GM21619 (cell line): ENCODE measurements at regions not wholly inside any gene's neighbourhood (a gene's known extent, or its start where the extent isn't known, plus 50 kb on each side); places are given as distances from the start of the nearest gene placed in this dataset.
"Not testable (repeated sequence)": the region's sequence is repeated elsewhere in the genome, so short reads cannot be mapped to it uniquely, and the experiment has no call there.

Experiments
- ATAC-seq: cut with Tn5 transposase; IDR thresholded peaks from one replicate; pipeline ENCODE4 v1.9.1; 2021; ENCODE audit not compliant: unreplicated experiment

DNA sequence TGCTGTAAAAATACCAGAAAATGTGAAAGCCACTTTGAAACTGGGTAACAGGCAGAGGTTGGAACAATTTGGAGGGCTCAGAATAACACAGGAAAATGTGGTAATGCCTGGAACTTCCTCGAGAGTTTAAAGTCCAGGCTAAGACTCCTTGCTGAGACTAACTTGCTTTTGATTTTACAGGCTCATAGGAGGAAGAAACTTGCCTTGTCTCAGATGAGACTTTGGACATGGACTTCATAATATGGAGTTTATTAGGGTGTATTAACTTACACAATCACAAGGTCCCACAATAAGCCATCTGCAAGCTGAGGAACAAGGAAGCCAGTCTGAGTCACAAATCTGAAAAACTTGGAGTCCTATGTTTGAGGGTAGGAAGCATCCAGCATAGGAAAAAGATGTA, 293.4 kb upstream of the TMEFF2 start:
- ATAC-seq, result not testable (repeated sequence)

DNA sequence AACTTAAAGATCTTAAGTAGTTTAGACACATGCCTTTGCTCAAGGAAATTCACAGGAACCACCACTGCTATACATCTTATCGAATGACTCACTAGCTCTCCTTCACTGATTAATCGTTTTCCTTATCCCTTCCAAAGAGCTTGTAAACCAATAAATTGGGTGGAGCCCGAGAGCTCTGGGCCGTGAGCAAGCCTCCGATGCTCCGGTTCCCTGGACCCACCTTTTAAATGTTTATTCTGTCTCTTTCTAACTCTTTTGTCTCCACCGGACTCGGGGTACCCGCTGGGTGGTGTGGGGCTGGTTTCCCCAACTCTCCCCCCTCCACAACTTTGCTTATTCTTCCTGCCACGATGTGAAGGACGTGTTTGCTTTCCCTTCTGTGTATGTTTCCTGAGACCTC, 292.9 kb upstream of the TMEFF2 start:
- ATAC-seq, result no peak

DNA sequence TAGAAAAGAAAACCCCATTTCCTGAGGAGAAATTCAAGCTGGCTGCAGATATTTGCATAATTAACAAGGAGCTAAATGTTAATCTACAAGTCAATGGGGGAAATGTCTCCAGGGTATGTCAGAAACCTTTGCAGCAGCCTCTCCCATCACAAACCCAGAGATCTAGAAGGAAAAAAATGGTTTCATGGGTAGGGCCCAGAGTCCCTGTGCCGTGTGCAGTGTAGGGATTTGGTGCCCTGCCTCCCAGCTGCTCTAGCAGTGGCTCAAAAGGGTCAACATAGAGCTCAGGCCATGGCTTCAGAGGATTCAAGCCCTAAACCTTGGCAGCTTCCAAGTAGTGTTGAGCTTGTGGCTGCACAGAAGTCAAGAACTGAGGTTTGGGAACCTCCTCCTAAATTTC, 290.2 kb upstream of the TMEFF2 start:
- no peak for ATAC-seq

DNA sequence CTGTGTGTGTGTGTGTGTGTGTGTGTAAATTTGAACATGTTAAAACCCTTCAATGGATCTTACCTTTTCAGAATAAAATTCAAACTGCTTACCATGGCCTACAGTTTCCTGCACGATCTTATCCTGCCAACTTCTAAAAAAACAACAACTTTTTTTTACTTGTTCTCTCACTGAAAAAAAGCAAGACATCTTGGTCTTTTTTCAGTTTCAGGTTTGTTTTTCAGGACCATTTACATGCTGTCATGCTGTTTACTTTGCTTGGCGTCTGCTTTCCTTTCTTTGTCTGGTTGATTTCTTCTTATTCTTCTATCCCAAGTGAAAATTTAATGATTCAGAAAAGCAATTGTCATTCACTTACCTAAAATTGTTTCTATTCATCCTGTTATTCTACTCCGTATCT, 286.3 kb upstream of the TMEFF2 start:
- ATAC-seq, result no peak

DNA sequence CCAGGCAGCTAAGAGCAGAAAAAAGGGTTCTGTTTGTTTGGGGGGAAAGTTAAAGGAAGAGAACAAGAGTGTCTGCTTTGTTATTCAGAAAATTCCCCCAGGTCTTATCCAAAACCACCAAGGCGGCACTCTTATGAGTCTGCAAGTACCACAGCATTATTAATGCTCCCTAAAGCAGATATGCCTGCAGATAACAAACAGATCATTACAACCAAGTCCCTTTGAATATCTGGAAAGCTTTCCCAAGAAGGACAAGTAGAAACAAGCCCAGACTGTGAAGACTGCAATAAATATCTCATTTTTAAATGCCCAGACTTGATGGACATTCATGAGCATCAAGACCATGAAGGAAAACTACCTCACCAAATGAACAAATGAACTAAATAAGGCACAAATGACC, 278.6 kb upstream of the TMEFF2 start:
- ATAC-seq, result no peak

DNA sequence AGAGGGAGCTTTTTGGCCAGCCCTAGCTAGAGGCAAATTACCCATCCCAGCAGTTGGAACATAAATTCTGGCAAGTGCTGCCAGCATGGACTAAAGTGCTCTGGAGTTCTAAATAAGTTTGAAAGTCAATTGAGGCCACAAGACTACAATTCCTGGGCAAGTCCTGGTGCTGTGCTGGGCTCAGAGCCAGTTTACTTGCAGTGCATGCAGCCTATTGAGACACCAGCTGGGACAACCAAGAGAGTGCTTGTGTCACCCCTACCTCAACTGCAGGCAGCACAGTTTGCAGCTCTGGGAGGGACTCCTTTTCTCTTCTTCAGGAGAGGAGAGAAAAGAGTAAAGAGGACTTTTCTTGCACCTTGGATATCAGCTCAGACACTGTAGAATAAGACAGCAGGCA, 277.2 kb upstream of the TMEFF2 start:
- no peak for ATAC-seq

DNA sequence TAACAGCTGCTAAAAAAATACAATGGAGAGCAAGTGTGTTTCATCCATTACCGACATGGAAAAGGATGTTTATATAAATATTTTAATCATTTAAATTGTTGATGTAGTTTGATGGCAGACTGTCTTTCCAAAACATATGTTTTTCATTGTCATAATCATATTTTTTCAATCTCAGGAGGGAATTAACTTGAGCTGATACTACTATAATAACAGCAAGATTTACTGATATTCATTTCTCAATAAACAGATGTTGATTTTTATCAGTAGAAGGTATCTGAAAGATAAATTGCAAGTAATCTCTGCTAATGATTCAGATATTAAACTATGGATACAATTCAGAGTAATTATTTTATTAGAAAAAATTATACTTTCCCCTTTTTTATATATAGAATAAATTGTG, 274.9 kb upstream of the TMEFF2 start:
- ATAC-seq, result no peak

DNA sequence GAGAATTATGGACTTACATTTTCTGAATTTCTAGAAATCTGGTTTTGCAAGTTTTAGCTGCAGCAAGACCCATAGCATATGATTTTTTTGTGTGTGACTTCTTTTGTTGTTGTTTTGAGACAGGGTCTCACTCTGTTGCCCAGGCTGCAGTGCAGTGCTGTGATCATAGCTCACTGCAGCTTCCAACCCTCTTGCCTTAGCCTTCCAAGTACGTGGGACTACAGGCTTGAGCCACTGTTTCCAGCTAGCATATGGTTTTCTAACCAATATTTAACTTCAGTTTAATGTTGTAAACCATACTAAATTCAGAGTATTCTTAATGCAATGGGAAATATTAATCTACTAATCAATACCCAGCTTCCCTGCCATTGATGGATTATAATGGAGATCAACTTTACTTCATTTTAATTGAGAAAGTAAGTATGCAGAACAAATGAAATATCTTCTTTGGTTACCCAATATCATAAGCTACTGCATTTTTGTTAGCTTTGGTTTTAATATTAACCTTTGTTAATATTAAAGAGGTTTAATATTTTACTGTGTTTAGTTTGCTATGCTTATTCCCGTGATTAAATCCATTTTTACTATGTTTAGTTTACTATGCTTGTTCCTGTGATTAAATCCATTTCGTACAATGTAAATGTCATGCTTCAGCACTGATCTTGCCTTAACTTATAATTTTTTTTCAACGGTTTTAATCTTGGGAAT, 273.4 kb upstream of the TMEFF2 start:
- no peak for ATAC-seq

DNA sequence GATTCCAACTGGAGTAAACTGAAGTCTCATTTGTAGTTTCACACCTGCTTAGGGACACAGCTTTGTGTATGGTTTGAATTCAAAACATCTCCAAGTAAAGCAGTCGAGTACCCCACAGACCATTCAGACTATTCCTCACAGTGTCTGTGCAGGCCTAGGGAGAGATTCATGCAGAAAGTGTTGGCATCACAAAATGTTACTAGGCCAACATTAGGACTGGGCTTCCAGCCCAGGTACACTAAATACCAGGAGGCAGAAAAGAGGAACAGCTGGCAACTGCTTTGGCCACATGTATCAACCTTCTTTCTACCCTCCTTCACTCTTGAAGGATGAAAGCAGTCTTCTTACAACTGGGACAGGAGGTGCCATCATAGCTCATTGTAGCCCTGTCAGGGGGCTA, 270.4 kb upstream of the TMEFF2 start:
- ATAC-seq, result no peak

DNA sequence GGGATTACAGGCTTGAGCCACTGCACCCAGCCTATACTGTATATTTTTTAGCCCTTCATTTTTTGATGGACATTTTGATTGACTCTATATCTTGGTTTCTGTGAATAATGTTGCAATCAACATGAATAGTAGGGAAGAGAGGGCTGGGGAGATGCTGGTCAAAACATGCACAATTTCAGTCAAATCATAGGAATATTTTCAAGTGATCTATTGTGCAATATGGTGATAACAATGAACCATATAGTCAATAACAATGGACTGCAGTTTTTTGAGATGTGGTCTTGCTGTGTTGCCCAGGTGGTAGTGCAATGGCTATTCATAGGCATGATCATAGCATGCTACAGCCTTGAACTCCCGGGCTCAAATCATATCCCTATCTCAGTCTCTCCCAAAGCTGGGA, 264.7 kb upstream of the TMEFF2 start:
- no peak for ATAC-seq

DNA sequence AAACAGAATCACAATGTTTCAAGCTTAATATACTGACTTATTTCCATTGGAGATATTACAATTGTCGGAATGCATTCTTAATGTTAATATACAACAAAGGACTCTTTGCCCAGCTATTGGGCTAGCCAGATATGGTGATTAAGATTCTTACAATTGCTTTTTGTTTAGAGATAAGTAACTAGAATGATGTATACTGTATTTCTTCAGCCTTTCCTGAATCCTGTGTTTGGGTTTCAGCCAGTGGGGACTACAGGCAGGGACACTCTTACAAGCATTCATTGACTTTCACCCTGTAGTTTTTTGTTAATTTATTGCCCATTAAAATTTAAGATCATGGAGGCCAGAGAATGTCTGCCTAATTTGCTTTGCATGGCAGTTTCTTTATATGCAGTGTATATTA, 254.1 kb upstream of the TMEFF2 start:
- no peak for ATAC-seq

DNA sequence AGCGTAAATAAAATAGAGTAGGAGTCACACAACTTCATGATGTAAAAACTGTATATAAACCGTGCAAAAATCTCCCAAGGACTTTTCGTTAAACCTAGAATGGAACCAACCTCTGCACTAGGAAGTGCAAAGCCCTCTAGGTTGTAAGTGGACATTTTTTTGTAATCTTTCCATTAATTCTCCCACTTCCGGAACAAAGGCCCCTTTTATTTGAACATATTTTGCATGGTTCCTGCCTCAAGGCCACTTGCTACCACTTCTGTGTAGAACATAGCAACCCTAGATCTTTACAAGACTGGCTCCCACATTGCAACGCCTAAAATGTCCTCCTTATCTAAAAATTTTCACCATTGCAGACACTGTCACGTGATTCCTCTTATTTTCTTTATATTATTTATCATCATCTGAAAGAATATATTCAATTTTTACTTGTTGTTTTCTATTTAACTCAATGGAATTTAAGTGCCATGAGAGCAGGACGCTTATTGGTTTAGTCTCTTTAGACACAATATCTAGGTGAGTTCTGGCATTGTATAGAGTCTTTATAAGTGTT, 249.6 kb upstream of the TMEFF2 start:
- no peak for ATAC-seq

DNA sequence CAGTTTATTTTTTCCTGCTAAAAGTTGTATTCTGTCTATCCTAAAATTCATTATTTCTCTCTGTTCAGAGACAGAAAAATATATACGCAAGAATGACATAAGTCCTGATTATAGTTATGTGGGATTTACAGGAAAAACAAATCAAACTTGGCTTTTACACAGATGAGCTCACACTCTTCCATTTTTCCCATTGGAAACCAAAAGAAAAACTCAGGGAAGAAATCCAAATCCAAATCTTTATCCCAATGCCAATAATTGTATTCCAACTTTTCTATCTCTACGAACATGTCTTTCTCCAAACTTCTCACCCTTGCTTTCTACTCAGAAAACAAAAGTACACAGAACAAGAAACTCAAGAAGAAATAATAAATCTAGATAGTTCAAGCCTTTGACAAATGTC, 249.1 kb upstream of the TMEFF2 start:
- no peak for ATAC-seq

DNA sequence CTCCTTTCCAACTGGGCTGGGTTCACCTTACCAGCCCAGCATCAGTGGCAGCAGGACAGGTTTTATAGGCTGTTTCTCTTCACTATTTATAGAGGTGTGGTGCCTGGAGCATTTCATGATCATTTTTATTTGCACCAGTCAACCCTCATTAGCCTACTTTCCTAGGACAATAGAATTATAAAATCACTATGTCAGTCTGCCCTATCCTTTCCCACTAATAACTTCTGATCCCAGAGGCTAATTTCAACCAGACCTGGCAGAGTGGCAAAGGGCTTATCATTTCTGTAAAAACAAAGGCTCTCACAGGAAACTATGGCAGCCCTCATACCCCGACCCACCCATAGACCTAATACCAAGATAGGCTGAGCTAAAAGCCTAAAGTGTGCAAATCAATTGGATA, 243.5 kb upstream of the TMEFF2 start:
- no peak for ATAC-seq

DNA sequence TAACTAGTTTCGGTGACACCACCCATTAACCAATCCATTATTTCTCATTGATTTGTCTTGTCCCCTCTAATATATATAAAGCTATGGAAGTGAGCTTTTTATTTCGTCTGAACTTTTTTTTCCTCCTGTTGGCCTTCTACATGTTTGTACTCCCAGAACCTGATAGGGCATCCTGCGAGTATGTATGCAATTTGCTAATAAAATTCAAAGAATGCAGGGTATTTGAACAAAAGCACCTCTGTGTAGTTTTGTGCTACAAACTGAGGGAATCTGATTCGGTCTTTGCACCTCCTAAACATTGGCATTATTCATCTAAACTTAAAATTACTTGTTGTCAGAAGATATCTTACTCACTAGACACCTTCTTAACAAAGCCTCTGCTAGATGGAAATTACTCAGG, 242.9 kb upstream of the TMEFF2 start:
- ATAC-seq, result no peak

DNA sequence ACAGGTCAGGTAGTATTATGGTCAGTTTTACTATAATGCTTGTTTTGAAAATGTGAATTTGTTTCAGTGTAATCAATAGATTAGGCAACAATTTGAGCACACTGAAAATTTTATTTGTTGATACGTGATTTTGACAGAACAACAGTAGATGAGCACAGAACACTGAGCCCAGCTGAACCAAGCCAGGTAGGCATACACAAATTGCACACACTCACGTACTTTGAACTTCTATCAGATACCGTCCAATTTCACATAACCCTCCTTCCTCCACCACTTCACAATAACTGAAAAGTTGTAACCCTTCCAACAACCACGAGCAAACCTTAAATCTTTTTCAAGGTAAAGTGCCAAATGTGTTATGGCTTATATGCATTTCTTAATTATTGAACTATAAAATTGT, 229.5 kb upstream of the TMEFF2 start:
- ATAC-seq, result no peak

DNA sequence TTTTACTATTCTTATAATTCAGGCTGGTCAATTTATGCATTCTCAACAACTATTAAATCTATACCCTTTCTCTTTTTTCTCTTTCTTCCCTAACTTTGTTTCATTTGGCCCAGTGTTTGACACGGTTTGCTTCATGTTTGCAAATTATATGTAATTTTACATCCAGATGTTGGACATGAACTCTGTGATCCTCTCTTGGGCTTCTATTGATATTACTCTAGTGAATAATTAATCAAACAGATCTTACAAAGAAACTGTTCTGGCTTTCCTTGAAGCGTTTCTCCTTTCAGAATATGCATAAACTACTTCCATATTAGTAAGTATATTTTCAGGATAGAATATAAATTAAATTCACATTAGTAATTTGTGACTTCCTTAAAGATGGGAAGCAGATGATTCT, 225.1 kb upstream of the TMEFF2 start:
- ATAC-seq, result no peak

DNA sequence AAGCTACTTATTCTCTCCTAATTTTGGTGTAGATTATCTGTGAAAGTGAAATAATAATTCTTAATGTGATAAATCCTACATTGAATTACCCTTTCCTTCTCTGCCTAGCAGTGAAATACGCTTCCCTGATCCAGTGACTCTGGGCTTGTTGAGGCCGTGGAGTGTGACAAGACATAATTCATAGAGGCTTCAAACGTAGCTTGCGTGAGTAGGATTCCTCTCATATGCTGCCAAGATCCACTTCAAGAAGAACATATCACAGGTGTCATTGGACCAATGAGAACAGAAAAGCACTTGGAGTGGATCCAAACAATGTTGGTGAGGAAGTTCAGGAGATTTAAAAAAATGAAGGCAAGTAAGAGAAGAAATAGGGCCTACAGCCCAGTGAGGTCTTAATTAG, 221.3 kb upstream of the TMEFF2 start:
- ATAC-seq, result no peak

DNA sequence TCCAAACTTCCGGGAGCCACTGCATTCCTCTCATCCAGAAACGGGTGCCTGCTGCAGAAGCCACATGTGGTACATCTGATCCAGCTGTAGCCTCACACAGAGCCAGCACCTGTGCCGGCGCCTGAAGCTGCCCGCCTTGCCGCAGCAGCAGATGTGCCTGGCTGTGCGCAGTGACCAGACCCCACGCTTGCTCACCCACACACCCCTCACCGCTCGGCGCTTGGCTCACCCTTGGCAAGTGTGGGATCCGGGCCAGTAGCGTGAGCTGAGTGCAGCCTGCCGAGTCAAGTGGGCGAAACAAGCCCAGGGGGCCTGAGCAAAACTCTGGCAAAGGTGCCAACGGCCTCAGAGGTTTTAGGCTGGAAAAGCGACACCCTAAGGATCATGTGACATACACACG, 220.1 kb upstream of the TMEFF2 start:
- ATAC-seq, result no peak

DNA sequence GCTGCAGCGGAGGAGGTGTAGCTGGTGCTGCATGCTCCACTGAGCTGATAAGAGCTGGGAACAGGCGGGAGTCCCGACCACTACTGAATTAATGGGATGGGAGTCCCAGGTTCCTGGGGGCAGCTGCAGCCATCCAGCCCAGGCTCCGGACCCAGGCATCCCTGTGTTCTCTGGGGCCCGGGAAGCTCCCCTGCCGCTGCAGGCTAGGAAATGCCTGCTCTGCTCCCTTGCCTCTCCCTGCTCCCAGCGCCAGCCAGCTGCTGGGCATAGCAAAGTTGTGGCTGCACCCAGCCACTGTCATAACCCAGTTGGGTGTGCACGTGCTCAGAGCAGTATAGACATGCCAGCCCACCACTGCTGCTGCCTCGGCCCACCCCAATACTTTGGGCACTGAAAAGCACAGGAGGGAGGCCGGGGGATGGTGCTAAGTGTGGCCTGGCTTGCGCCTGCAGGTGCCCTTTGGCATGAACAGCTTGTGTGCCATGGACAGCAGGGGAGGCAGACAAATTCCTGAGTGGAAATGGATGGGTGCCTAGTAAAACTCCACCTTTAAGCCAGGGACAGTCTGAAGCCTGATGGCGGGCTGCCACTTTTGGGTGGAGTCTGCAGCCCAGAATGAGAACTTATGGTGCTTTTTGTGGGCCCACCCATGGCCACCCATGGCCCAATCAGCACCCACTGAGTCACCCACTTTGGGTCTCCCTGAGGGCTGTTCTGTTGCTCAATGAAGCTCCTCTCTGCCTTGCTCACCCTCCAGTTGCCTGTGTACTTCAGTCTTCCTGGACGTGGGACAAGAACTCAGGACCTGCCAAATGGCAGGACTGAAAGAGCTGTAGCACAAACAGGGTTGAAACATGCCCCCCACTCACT, 219.3 kb upstream of the TMEFF2 start:
- ATAC-seq, result no peak

DNA sequence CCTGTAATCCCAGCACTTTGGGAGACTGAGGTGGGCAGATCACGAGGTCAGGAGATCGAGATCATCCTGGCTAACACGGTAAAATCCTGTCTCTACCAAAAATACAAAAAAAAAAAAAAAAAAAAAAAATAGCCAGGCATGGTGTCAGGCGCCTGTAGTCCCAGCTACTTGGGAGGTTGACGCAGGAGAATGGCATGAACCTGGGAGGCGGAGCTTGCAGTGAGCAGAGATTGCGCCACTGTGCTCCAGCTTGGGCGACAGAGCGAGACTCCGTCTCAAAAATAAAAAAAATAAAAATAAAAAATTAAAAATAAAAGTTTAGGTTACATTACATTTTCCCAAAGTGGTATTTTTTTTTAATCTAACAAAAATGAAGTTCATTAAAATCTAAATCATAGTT, 218.1 kb upstream of the TMEFF2 start:
- ATAC-seq, result not testable (repeated sequence)

DNA sequence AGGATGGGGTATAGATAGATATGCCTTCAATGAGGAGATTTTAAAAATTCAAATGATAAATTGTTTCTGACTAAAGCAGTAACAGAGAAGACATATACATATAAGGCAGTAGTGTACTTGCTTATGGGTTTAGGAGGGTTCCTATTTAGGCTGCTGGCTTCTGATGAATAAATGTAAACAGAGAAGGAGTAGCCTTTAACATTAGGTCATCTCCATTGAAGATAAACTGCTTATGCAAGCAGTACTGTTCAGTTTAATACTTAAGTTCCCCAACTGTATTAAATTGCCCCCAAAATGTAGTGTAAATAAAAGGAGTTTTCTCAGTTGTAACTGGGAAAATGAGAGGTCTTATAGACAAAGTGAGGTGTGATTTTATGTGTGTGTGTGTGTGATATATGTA, 217.7 kb upstream of the TMEFF2 start:
- ATAC-seq, result no peak
